PC-3 (cell line): ENCODE measurements at regions not wholly inside any gene's neighbourhood (a gene's known extent, or its start where the extent isn't known, plus 50 kb on each side); places are given as distances from the start of the nearest gene placed in this dataset.

ENCODE experiments used
- EZH2phosphoT487 ChIP-seq: fragments of 300-600 bp; sonication (generic); IDR thresholded peaks from 2 replicates; pipeline ENCODE4 v1.6.1; 2018; ENCODE audit warnings: mild to moderate bottlenecking, antibody characterized with exemption, low read length, borderline replicate concordance
- TF ChIP-seq, protein P1 (sequence below): fragments of 300-600 bp; sonication (generic); conservative IDR thresholded peaks from 2 replicates; pipeline ENCODE4 v1.5.1; 2017; ENCODE audit warnings: antibody characterized with exemption, low read depth, mild to moderate bottlenecking, low read length

DNA sequence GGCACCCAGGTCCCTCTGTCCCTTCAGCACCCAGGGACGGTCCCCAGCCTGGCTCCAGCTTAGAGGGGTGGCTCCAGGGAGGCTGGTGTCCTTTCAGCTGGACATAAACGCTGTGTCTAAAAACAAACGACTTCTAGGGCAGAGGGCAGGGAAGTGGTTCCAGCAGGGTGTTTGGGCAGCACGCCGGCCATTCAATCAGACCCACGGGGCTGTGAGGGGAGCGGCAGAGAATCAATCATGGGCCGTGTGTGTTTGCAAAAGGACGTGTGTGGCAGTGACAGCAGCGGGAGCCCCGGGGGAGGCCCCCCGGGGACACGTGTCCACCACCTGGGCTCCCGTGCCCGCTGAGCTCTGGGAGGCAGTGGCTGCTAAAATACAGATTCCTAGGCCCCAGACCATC is 127.7 kb downstream of the MN1 start:
- TF ChIP-seq, protein P1, sequence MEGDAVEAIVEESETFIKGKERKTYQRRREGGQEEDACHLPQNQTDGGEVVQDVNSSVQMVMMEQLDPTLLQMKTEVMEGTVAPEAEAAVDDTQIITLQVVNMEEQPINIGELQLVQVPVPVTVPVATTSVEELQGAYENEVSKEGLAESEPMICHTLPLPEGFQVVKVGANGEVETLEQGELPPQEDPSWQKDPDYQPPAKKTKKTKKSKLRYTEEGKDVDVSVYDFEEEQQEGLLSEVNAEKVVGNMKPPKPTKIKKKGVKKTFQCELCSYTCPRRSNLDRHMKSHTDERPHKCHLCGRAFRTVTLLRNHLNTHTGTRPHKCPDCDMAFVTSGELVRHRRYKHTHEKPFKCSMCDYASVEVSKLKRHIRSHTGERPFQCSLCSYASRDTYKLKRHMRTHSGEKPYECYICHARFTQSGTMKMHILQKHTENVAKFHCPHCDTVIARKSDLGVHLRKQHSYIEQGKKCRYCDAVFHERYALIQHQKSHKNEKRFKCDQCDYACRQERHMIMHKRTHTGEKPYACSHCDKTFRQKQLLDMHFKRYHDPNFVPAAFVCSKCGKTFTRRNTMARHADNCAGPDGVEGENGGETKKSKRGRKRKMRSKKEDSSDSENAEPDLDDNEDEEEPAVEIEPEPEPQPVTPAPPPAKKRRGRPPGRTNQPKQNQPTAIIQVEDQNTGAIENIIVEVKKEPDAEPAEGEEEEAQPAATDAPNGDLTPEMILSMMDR, result no peak
- no peak for TF ChIP-seq EZH2phosphoT487
